Neural progenitor cell (in vitro differentiated cells): ENCODE measurements at regions not wholly inside any gene's neighbourhood (a gene's known extent, or its start where the extent isn't known, plus 50 kb on each side); places are given as distances from the start of the nearest gene placed in this dataset.

ENCODE experiments used
- DNase-seq: peaks from one replicate; pipeline ENCODE4 v3.0.0-alpha.2; 2016; ENCODE audit warnings: low spot score
- H2AFZ ChIP-seq: fragments of 200-600 bp; sonication (generic); replicated peaks from 2 replicates; pipeline ENCODE4 v1.6.1; 2016; ENCODE audit warnings: antibody characterized with exemption
- H3F3A ChIP-seq: fragments of 200-600 bp; sonication (generic); 2 replicates; pipeline ENCODE4 v1.6.1; 2016; ENCODE audit warnings: antibody characterized with exemption, low read depth
- H3K27ac ChIP-seq: fragments of 200-600 bp; sonication (generic); 2 replicates; pipeline ENCODE4 v1.5.1; 2016; ENCODE audit warnings: mild to moderate bottlenecking
- H3K27me3 ChIP-seq: fragments of 200-600 bp; sonication (generic); 2 replicates; pipeline ENCODE4 v1.6.1; 2016; ENCODE audit warnings: mild to moderate bottlenecking, moderate library complexity
- H3K36me3 ChIP-seq: fragments of 200-600 bp; sonication (generic); 2 replicates; pipeline ENCODE4 v1.5.1; 2016
- H3K4me1 ChIP-seq: fragments of 200-600 bp; sonication (generic); 2 replicates; pipeline ENCODE4 v1.6.1; 2016; ENCODE audit warnings: mixed run types
- H3K4me2 ChIP-seq: fragments of 200-600 bp; sonication (generic); 2 replicates; pipeline ENCODE4 v1.6.1; 2016
- H3K4me3 ChIP-seq: fragments of 200-600 bp; sonication (generic); 2 replicates; pipeline ENCODE4 v1.5.1; 2016
- H3K79me2 ChIP-seq: fragments of 200-600 bp; sonication (generic); 2 replicates; pipeline ENCODE4 v1.6.1; 2016; ENCODE audit warnings: low read depth
- H3K9ac ChIP-seq: fragments of 200-600 bp; sonication (generic); 2 replicates; pipeline ENCODE4 v1.6.1; 2016
- H3K9me3 ChIP-seq: fragments of 200-600 bp; sonication (generic); 2 replicates; pipeline ENCODE4 v1.5.1; 2016; ENCODE audit warnings: low read depth
- H4K20me1 ChIP-seq: fragments of 200-600 bp; sonication (generic); 2 replicates; pipeline ENCODE4 v1.6.1; 2016; ENCODE audit warnings: low read depth
- H3K27ac Mint-ChIP-seq: 3 replicates; pipeline ENCODE4 v1.8.0; 2021; ENCODE audit warnings: mixed read lengths
- H3K27me3 Mint-ChIP-seq: 2 replicates; pipeline ENCODE4 v1.8.0; 2022; ENCODE audit warnings: low read depth, mild to moderate bottlenecking, inconsistent platforms, moderate library complexity, mixed read lengths; ENCODE audit not compliant: insufficient read depth
- H3K36me3 Mint-ChIP-seq: 3 replicates; pipeline ENCODE4 v1.8.0; 2021; ENCODE audit warnings: mixed read lengths
- H3K4me1 Mint-ChIP-seq: 3 replicates; pipeline ENCODE4 v1.8.0; 2021; ENCODE audit warnings: mixed read lengths
- H3K4me3 Mint-ChIP-seq: 3 replicates; pipeline ENCODE4 v1.8.0; 2021; ENCODE audit warnings: mild to moderate bottlenecking, moderate library complexity, mixed read lengths
- H3K9me3 Mint-ChIP-seq: 3 replicates; pipeline ENCODE4 v1.8.0; 2020; ENCODE audit warnings: mixed read lengths
- CTCF ChIP-seq: fragments of 200-600 bp; sonication (generic); IDR thresholded peaks from 2 replicates; pipeline ENCODE4 v1.5.1; 2017; ENCODE audit warnings: antibody characterized with exemption, mild to moderate bottlenecking
- EZH2 ChIP-seq: fragments of 200-600 bp; sonication (generic); IDR thresholded peaks from 2 replicates; pipeline ENCODE4 v1.6.1; 2017; ENCODE audit warnings: antibody characterized with exemption, mild to moderate bottlenecking, moderate library complexity
- EZH2phosphoT487 ChIP-seq: fragments of 200-600 bp; sonication (generic); IDR thresholded peaks from 2 replicates; pipeline ENCODE4 v1.6.1; 2017; ENCODE audit warnings: antibody characterized with exemption

- no peak overlapping the region for H3K27ac Mint-ChIP-seq
- no peaks in the 10 kb centered on the region for H4K20me1 ChIP-seq
- TF ChIP-seq CTCF (no peak), EZH2phosphoT487 (no peak), EZH2 (no peak)
- H3K4me2 ChIP-seq = no peak overlapping the region
- no peak for DNase-seq
- H3F3A ChIP-seq = no peaks in the 10 kb centered on the region
- H3K4me3 ChIP-seq = no peak overlapping the region
- no peaks in the 10 kb centered on the region for H3K9me3 ChIP-seq
- no peaks in the 10 kb centered on the region for H3K36me3 Mint-ChIP-seq
- no peak overlapping the region for H3K9ac ChIP-seq
- no peaks in the 10 kb centered on the region for H3K27me3 ChIP-seq
- peaks cover 4% of the 10 kb centered on the region for H3K27me3 Mint-ChIP-seq
- H3K27ac ChIP-seq = no peak overlapping the region
- no peaks in the 10 kb centered on the region for H3K79me2 ChIP-seq
- H3K36me3 ChIP-seq = no peaks in the 10 kb centered on the region
- H3K4me3 Mint-ChIP-seq = no peak overlapping the region
- H3K4me1 ChIP-seq = no peaks in the 10 kb centered on the region
- H2AFZ ChIP-seq = no peak overlapping the region
- no peaks in the 10 kb centered on the region for H3K4me1 Mint-ChIP-seq
- no peaks in the 10 kb centered on the region for H3K9me3 Mint-ChIP-seq
Measured at GRCh38 chr5:154562244-154562880, 84.3 kb upstream of the HAND1 start.

- Histone ChIP-seq H3K4me3 (no peak overlapping the region), H3F3A (no peaks in the 10 kb centered on the region), H3K27me3 (no peaks in the 10 kb centered on the region), H2AFZ (no peak overlapping the region), H4K20me1 (no peaks in the 10 kb centered on the region), H3K4me2 (no peak overlapping the region), H3K9me3 (no peaks in the 10 kb centered on the region), H3K4me1 (no peaks in the 10 kb centered on the region), H3K79me2 (no peaks in the 10 kb centered on the region), H3K27ac (no peak overlapping the region), H3K36me3 (no peaks in the 10 kb centered on the region), H3K9ac (no peak overlapping the region)
- no peak overlapping the region for H3K4me3 Mint-ChIP-seq
- no peaks in the 10 kb centered on the region for H3K27me3 Mint-ChIP-seq
- no peak for DNase-seq
- TF ChIP-seq EZH2 = no peak
- TF ChIP-seq CTCF = no peak
- TF ChIP-seq EZH2phosphoT487 = no peak
- H3K27ac Mint-ChIP-seq = no peak overlapping the region
- no peaks in the 10 kb centered on the region for H3K4me1 Mint-ChIP-seq
- H3K9me3 Mint-ChIP-seq = no peaks in the 10 kb centered on the region
- H3K36me3 Mint-ChIP-seq = no peaks in the 10 kb centered on the region
Measured at GRCh38 chr5:154559398-154560276, 81.6 kb upstream of the HAND1 start.

DNA sequence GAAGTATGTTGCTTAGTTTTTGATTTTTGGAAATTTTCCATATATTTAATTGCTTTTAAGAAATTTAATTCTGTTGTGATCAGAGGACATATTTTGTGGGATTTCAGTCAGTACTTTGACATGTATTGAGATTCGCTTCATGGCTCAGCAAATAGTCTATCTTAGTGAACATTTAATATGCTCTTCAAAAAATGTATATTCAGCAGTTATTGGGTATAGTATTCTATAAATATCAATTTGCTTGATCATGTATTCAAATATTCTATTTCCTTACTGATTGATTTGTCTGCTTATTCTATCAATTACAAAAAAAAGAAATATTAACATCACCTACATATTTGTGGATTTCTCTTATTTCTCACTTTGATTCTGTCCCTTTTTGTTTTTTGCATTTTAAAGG lies 79.5 kb upstream of the HAND1 start:
- Mint-ChIP-seq H3K9me3 (peaks cover 9% of the 10 kb centered on the region), H3K36me3 (no peaks in the 10 kb centered on the region), H3K27me3 (no peaks in the 10 kb centered on the region), H3K27ac (no peak overlapping the region), H3K4me3 (no peak overlapping the region), H3K4me1 (no peaks in the 10 kb centered on the region)
- no peak overlapping the region for H3K9ac ChIP-seq
- H3K4me3 ChIP-seq = no peak overlapping the region
- H3K9me3 ChIP-seq = peaks cover 6% of the 10 kb centered on the region
- no peaks in the 10 kb centered on the region for H4K20me1 ChIP-seq
- H3K4me2 ChIP-seq = no peak overlapping the region
- TF ChIP-seq CTCF = no peak
- no peak for TF ChIP-seq EZH2
- no peak for TF ChIP-seq EZH2phosphoT487
- no peak overlapping the region for H2AFZ ChIP-seq
- H3K27ac ChIP-seq = no peak overlapping the region
- H3K79me2 ChIP-seq = no peaks in the 10 kb centered on the region
- H3F3A ChIP-seq = no peaks in the 10 kb centered on the region
- no peak for DNase-seq
- no peaks in the 10 kb centered on the region for H3K27me3 ChIP-seq
- H3K4me1 ChIP-seq = no peaks in the 10 kb centered on the region
- H3K36me3 ChIP-seq = no peaks in the 10 kb centered on the region
